ENCODE measurements at regions not wholly inside any gene's neighbourhood (a gene's known extent, or its start where the extent isn't known, plus 50 kb on each side); places are given as distances from the start of the nearest gene placed in this dataset.

DNA sequence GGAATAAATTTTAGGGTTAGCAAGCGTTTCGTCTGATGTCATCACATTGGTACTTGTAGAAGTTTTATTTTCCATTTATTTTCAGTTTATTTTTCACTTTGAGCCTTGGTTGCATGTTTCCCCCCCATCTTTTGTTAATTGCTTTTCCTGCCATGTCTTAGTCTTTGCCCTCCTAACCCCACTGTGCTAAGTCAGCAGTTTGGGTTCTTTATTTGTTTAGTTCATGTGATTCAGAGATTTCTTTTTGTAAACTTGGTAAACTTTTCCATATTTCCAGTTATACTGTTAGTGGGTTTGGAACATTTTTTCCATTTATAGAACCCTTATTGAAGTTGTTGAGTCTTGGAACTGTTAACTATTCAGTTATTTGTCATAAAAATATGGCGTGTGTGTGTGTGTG lies 252.9 kb upstream of the ANKH start:
- no peak overlapping the region for H2BK12ac ChIP-seq (ENCODE audit: low read depth, low read length)
- H2BK5ac ChIP-seq (ENCODE audit: low read depth, low read length) = no peak overlapping the region
- ChIA-PET POLR2A (ENCODE audit: partially characterized antibody) (no interaction called here), CTCF (ENCODE audit: partially characterized antibody) (no interaction called here)
- H3K79me2 ChIP-seq (ENCODE audit: control insufficient read depth in 1 of 2, insufficient read depth in 2 of 2, low read length in 2 of 2) = no peaks in the 10 kb centered on the region
- no peak overlapping the region for H3K4me3 ChIP-seq (ENCODE audit: extremely low read depth in 1 of 4, insufficient read depth in 2 of 4, low read depth in 3 of 4, low read length in 4 of 4)
- H3K23ac ChIP-seq (ENCODE audit: insufficient read length) = no peak overlapping the region
- H3K4me2 ChIP-seq (ENCODE audit: insufficient read depth in 1 of 2, low read depth in 2 of 2, low read length in 2 of 2) = no peak overlapping the region
- no peak overlapping the region for H4K8ac ChIP-seq (ENCODE audit: extremely low read depth, insufficient read depth, low read length)
- no peak overlapping the region for H2AFZ ChIP-seq (ENCODE audit: low read length)
- H2BK120ac ChIP-seq (replicated peaks; ENCODE audit: low read depth, low read length) = no peak overlapping the region
- no peaks in the 10 kb centered on the region for H3K23me2 ChIP-seq (ENCODE audit: low read depth, low read length)
- 89% methylated on average over 3 of the region's 3 CpGs; no CpG with 5 or more reads in 1 of the 2 experiments for WGBS, 2 experiments (ENCODE audit: extremely low coverage in 1 of 2, insufficient coverage in 1 of 2, insufficient read length in 1 of 2, insufficient replicate concordance in 2 of 2, low coverage in 1 of 2, low lambda C conversion rate in 2 of 2, missing lambda C conversion rate in 1 of 2)
- peaks cover 0 to 2% (median 0%) of the 10 kb centered on the region in 4 experiments; a peak in 2 of 8 replicates for H3K36me3 ChIP-seq (ENCODE audit: control insufficient read depth in 2 of 4, insufficient read depth in 4 of 4, low read length in 3 of 4)
- no peak overlapping the region for H2BK15ac ChIP-seq (ENCODE audit: low read length)
- no peaks in the 10 kb centered on the region for H3K9me3 ChIP-seq (ENCODE audit: insufficient read depth in 2 of 2, low read depth in 1 of 2, low read length in 1 of 2)
- no peak overlapping the region for H4K5ac ChIP-seq (ENCODE audit: insufficient read length, low read depth, low read length)
- H2BK20ac ChIP-seq (ENCODE audit: low read length) = no peak overlapping the region
- H4K20me1 ChIP-seq (replicated peaks in 1 of 2; ENCODE audit: control insufficient read depth in 1 of 2, insufficient read depth in 2 of 2, low read length in 2 of 2) = no peaks in the 10 kb centered on the region
- no peak overlapping the region for H3K14ac ChIP-seq (ENCODE audit: insufficient read length)
- no peak overlapping the region for H3K18ac ChIP-seq (ENCODE audit: extremely low read depth, low read length)
- H3K56ac ChIP-seq (replicated peaks; ENCODE audit: insufficient read length, low read depth, low read length) = no peak overlapping the region
- no peak overlapping the region for H4K91ac ChIP-seq (replicated peaks; ENCODE audit: insufficient read length, low read length)
- H3K4me1 ChIP-seq (replicated peaks in 1 of 4; ENCODE audit: control insufficient read depth in 3 of 4, insufficient read depth in 4 of 4, low read length in 3 of 4) = no peaks in the 10 kb centered on the region
- no peak overlapping the region for H3K27ac ChIP-seq (ENCODE audit: low read depth, low read length)
- TF ChIP-seq, protein P1, sequence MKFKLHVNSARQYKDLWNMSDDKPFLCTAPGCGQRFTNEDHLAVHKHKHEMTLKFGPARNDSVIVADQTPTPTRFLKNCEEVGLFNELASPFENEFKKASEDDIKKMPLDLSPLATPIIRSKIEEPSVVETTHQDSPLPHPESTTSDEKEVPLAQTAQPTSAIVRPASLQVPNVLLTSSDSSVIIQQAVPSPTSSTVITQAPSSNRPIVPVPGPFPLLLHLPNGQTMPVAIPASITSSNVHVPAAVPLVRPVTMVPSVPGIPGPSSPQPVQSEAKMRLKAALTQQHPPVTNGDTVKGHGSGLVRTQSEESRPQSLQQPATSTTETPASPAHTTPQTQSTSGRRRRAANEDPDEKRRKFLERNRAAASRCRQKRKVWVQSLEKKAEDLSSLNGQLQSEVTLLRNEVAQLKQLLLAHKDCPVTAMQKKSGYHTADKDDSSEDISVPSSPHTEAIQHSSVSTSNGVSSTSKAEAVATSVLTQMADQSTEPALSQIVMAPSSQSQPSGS (IDR thresholded peaks at IDR 0.05; ENCODE audit: low read length) = no peak
- TF ChIP-seq SUZ12 (IDR thresholded peaks at IDR 0.05; ENCODE audit: low read length) (no peak), HDAC6 (IDR thresholded peaks at IDR 0.05; ENCODE audit: low read depth, low read length) (no peak), FOSL1 (IDR thresholded peaks at IDR 0.05; ENCODE audit: insufficient read depth, low read depth, low read length) (no peak), EP300 (IDR thresholded peaks at IDR 0.05; ENCODE audit: borderline replicate concordance in 1 of 2, low read depth in 2 of 2, low read length in 2 of 2) (no peak), SP4 (IDR thresholded peaks at IDR 0.05; ENCODE audit: low read length) (no peak), ASH2L (IDR thresholded peaks at IDR 0.05; ENCODE audit: low read length) (no peak), SIRT6 (IDR thresholded peaks at IDR 0.05; ENCODE audit: low read length) (no peak), CTBP2 (IDR thresholded peaks at IDR 0.05; ENCODE audit: borderline replicate concordance, insufficient read depth, insufficient read length, low read length) (no peak), RAD21 (IDR thresholded peaks at IDR 0.05 in 1 of 2, conservative IDR thresholded peaks at IDR 0.05 in 1 of 2; ENCODE audit: low read depth in 2 of 2, low read length in 2 of 2) (no peak), ZNF274 (IDR thresholded peaks at IDR 0.05; ENCODE audit: borderline replicate concordance, extremely low read depth, low read length) (no peak)
- FAIRE-seq (no peak), DNase-seq (ENCODE audit: low read depth in 1 of 2, low spot score in 2 of 2) (no peak)
- H3K79me1 ChIP-seq (ENCODE audit: low read depth, low read length) = no peaks in the 10 kb centered on the region
- no peak overlapping the region for H2AK5ac ChIP-seq (ENCODE audit: low read depth, low read length)
- H3K4ac ChIP-seq (replicated peaks; ENCODE audit: insufficient read length, low read depth, low read length) = no peak overlapping the region
- no peaks in the 10 kb centered on the region for H3K27me3 ChIP-seq (replicated peaks in 1 of 4; ENCODE audit: control insufficient read depth in 3 of 4, extremely low read depth in 1 of 4, insufficient read depth in 3 of 4, low read length in 3 of 4)
- H3K9ac ChIP-seq (replicated peaks in 1 of 4; ENCODE audit: extremely low read depth in 1 of 4, low read depth in 3 of 4, low read length in 3 of 4) = no peak overlapping the region

All from H1 (cell line).